Endothelial cell (in vitro differentiated cells): ENCODE measurements at regions not wholly inside any gene's neighbourhood (a gene's known extent, or its start where the extent isn't known, plus 50 kb on each side); places are given as distances from the start of the nearest gene placed in this dataset. TPM values are rescaled to one million over a fixed set of nuclear protein-coding genes. Genes with fewer than 3 reads are reported as not detected.

Experiments
- DNase-seq: peaks from one replicate; pipeline ENCODE4 v3.0.0; 2021; ENCODE audit warnings: low spot score
- H3K27ac Mint-ChIP-seq: one replicate; pipeline ENCODE4 v1.8.0; 2021; ENCODE audit warnings: mixed read lengths, inconsistent platforms; ENCODE audit not compliant: unreplicated experiment
- H3K27me3 Mint-ChIP-seq: one replicate; pipeline ENCODE4 v1.8.0; 2021; ENCODE audit warnings: mild to moderate bottlenecking, moderate library complexity, mixed read lengths, inconsistent platforms; ENCODE audit not compliant: unreplicated experiment
- H3K36me3 Mint-ChIP-seq: one replicate; pipeline ENCODE4 v1.8.0; 2021; ENCODE audit warnings: mild to moderate bottlenecking, low read depth, mixed read lengths, inconsistent platforms; ENCODE audit not compliant: unreplicated experiment
- H3K4me1 Mint-ChIP-seq: one replicate; pipeline ENCODE4 v1.8.0; 2021; ENCODE audit warnings: mild to moderate bottlenecking, mixed read lengths, inconsistent platforms; ENCODE audit not compliant: unreplicated experiment
- H3K4me3 Mint-ChIP-seq: one replicate; pipeline ENCODE4 v1.8.0; 2021; ENCODE audit warnings: mild to moderate bottlenecking, mixed read lengths, inconsistent platforms; ENCODE audit not compliant: unreplicated experiment
- H3K9me3 Mint-ChIP-seq: one replicate; pipeline ENCODE4 v1.8.0; 2021; ENCODE audit warnings: mixed read lengths, inconsistent platforms; ENCODE audit not compliant: unreplicated experiment
- CTCF ChIP-seq: fragments of 200-600 bp; sonication (generic); IDR thresholded peaks from one replicate; pipeline ENCODE4 v1.5.0; 2021; ENCODE audit warnings: antibody characterized with exemption; ENCODE audit not compliant: unreplicated experiment
- microRNA-seq: library from miRNA; unstranded; fragments of <30 nt; microRNA quantifications from one replicate; pipeline ENCODE4, GENCODE V29; 2020; ENCODE audit not compliant: unreplicated experiment

- no peak for TF ChIP-seq CTCF
- Mint-ChIP-seq H3K27ac (no peak overlapping the region), H3K4me3 (no peak overlapping the region), H3K36me3 (no peaks in the 10 kb centered on the region), H3K27me3 (peaks cover 2% of the 10 kb centered on the region), H3K4me1 (peaks cover 2% of the 10 kb centered on the region), H3K9me3 (no peaks in the 10 kb centered on the region)
- DNase-seq = no peak
Measured at GRCh38 chr18:37630334-37630733, 64.7 kb upstream of the CELF4 start.

GRCh38 chr18:37628470-37629220 lies 63.0 kb upstream of the CELF4 start:
- Mint-ChIP-seq H3K4me1 (peaks cover 4% of the 10 kb centered on the region), H3K27ac (no peak overlapping the region), H3K36me3 (no peaks in the 10 kb centered on the region), H3K27me3 (peaks cover 2% of the 10 kb centered on the region), H3K4me3 (no peak overlapping the region), H3K9me3 (no peaks in the 10 kb centered on the region)
- TF ChIP-seq CTCF = no peak
- DNase-seq = no peak

GRCh38 chr18:37624318-37624717 lies 58.7 kb upstream of the CELF4 start:
- Mint-ChIP-seq H3K4me3 (no peak overlapping the region), H3K36me3 (no peaks in the 10 kb centered on the region), H3K9me3 (no peaks in the 10 kb centered on the region), H3K27me3 (peaks cover 2% of the 10 kb centered on the region), H3K27ac (no peak overlapping the region), H3K4me1 (peaks cover 7% of the 10 kb centered on the region)
- no peak for TF ChIP-seq CTCF
- no peak for DNase-seq

GRCh38 chr18:37619964-37620363 lies 54.4 kb upstream of the CELF4 start:
- no peaks in the 10 kb centered on the region for H3K36me3 Mint-ChIP-seq
- no peak overlapping the region for H3K4me3 Mint-ChIP-seq
- H3K4me1 Mint-ChIP-seq = peaks cover 3% of the 10 kb centered on the region
- no peaks in the 10 kb centered on the region for H3K27me3 Mint-ChIP-seq
- no peak for DNase-seq
- TF ChIP-seq CTCF = no peak
- H3K27ac Mint-ChIP-seq = no peak overlapping the region
- H3K9me3 Mint-ChIP-seq = no peaks in the 10 kb centered on the region

- TF ChIP-seq CTCF = no peak
- no peak for DNase-seq
- H3K9me3 Mint-ChIP-seq = no peaks in the 10 kb centered on the region
- no peak overlapping the region for H3K4me3 Mint-ChIP-seq
- no peaks in the 10 kb centered on the region for H3K27me3 Mint-ChIP-seq
- H3K27ac Mint-ChIP-seq = no peak overlapping the region
- peaks cover 3% of the 10 kb centered on the region for H3K4me1 Mint-ChIP-seq
- no peaks in the 10 kb centered on the region for H3K36me3 Mint-ChIP-seq
Measured at GRCh38 chr18:37617623-37618022, 52.0 kb upstream of the CELF4 start.

Small RNA genes lying in the stretch of these regions (microRNA-seq; reads per million reads assigned to microRNA genes)
- not detected for gene MIR4318
- gene MIR5583-1 = not detected
- gene MIR5583-2 = not detected
- gene MIR924 = not detected
